Right lung (tissue), 2 donors: ENCODE measurements at regions not wholly inside any gene's neighbourhood (a gene's known extent, or its start where the extent isn't known, plus 50 kb on each side); places are given as distances from the start of the nearest gene placed in this dataset.
A peak's percentile ranks its signal among the peaks of the same experiment; 100 is the strongest.
"Not testable (repeated sequence)": the region's sequence is repeated elsewhere in the genome, so short reads cannot be mapped to it uniquely, and the experiment has no call there.

Source experiments
- DNase-seq, 2 donors: peaks; one replicate each; pipeline ENCODE4 v3.0.0-alpha.2; 2013

DNA sequence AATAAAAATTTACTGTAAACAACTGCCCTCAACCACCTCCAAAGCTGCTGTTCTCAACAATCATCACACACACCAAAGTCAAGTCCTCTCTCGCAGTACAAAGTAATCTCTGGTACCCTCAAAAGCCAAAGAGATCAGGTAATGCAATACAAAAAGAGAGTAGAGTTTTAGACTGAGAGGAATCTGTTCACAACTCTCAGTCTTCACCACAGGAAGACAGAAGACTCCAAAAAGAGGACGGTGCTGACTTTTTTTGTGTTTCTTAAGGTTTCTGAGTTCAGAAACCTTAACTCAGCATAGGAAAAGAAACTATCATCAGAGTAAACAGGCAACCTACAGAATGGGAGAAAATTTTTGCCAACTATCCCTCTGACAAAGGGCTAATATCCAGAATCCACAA lies 1072.3 kb upstream of the DIAPH2 start:
- DNase-seq, result no peak

DNA sequence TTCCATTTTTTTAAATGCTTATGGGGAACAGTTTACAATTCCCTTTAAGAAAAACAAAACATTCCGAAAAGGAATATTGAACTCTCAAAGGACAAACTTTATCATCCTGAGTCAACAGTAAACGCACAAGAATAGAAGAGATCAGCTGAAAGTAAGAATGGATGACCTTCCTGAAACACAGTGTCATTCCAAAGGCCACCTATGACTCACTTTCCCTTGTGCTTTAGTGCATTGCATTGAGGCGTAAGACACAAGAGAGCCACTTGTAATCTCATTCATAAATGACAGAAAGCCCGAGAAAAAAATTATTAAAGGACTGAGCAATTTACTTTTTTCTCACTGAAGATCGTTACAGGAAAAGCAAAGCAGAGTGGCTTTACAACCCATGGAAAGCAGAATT lies 1062.4 kb upstream of the DIAPH2 start:
- DNase-seq, result no peak

DNA sequence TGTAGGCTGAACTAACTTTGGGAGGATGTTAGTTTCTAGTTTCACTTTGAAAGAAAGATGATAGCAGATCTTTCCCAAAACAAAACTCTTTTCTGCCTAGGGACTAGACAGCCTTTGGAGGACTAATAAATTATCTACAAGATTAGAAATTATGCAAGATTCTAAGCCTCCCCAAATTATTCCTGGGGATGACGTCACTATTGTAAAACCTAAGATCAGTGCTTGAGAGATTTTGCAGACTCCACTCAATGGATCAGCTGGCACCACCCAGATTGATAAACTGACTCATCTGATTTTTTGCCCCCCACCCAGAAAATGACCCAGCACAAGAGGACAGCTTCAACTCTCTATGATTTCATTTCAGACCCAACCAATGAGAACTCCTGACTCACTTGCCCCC lies 1057.9 kb upstream of the DIAPH2 start:
- DNase-seq, result no peak

DNA sequence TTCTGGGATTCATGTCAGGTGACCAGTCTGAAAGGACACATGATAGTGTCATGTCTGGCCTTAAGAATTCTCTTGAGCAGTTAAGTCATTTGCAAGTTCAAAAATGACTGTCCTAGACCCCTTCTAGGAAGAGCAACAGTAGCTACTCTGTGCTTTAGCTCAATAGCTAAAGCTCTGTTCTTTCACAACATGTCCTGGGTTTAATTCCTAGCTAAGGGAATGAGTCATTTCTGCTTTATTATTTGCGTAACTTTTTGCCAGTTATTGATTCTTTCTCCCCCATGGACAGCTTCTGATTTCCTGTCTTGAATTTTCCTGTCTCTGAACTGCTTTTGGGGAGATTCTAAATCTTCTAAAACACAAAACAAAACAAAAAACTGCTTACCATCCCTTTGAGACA lies 1055.8 kb upstream of the DIAPH2 start:
- no peak for DNase-seq

DNA sequence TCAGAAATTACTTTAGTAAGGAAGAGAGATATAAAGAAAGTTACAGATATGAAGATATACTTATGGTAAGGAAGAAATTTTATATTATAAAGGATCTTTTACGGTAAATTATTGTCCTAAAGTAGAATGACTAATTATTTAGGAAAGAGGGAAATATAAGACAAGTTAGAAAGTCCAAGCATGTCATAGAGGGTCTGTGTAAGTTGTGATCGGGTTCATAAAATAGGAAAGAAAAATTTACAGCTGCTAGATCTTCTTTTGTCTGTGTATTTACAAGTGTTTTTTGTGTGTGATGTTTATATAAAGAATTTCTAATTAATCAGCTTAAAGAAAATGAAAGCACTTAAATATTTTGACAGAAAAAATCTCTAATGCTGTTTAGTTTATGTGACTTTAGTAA lies 1054.9 kb upstream of the DIAPH2 start:
- no peak for DNase-seq

DNA sequence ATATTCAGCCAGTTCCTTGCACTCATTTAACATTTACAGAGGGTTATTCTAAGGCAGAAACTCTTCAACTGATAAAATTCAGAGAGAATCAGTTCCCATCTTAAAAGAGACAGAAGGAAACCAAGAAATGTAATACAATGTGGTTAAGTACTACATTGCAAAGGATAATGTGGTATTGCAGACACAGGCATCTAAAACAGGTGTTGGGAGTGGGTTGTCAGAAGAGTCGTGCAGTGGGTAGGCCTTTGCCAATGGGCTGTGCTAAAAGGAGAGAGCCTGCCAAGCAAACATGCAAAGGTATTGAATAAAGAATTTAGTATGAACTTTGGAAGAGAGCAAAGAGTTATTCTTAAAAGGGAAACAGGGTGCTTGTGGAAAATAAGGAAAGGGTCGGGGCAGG lies 1044.4 kb upstream of the DIAPH2 start:
- DNase-seq, result no peak

DNA sequence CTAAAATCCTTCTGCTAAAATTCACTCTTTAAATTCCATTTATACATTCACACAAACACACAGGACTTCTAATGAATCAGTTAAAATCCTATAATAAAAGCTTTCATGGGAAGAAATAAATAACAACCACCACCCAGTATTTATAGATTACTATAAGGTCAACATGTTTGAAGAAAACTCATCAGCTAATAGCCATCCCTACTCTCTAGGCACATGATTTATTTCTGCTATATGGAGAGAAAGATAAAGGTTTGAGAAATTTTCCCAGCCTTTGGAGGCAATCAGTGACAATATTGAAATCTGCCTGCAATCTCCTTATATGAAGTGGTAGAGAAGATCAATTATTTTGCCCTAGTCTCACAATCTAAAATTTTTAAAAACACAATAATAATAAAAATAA lies 1038.9 kb upstream of the DIAPH2 start:
- DNase-seq, result no peak

DNA sequence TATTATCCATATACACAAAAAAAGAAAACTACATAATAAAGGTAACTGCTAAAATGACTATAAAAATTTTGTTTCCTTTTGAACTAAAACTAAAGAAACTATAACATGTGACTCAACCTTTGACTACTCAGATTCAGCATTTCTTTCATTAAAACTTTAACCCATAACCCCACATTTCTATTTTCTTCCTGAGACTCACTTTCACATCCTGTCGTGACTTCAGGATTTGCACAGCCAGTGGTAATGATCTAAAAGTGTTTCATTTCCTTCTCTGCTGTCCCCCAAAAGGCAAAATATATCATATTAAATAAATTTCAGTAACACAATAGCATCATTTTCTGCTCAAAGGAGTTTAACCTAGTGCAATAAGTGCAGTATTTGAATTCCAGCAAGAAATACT lies 1022.4 kb upstream of the DIAPH2 start:
- no peak for DNase-seq

DNA sequence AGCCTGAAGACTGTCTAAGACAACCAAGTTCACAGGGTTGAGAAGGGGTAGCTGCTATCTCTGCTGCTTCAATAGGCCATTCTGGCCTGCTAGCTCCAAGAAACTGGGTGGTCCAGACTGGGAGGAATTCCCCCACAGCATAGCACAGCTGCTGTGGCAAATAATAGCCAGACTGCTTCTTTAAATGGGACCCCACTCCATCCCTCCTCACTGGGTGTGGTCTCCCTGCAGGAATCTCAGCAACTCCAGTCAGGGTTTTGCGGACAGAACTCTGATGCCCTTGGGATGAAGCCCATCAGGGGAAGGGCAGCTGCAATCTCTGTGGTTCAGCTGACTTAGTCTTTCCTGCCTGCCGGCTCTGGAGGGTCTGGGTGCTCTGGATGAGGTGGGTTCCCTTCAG lies 1018.6 kb upstream of the DIAPH2 start:
- DNase-seq, result no peak

DNA sequence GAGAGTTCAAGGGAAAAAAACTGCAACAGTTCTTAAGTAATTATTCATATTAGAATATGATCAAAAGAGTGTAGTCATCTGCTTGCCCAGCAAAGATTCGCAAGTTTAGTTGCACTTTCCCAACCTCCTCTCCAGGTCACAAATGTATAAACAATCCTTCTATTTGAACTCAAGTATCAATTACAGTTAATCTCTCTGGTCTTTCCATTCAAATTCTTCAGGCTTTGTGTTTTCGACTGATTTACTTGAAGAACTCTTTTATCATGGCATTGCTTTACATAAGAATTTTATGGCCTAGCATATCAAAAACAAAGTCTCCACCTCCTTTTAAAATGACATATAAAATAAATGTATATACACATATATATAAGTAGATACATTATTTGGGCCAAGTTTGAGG lies 1009.6 kb upstream of the DIAPH2 start:
- no peak for DNase-seq

DNA sequence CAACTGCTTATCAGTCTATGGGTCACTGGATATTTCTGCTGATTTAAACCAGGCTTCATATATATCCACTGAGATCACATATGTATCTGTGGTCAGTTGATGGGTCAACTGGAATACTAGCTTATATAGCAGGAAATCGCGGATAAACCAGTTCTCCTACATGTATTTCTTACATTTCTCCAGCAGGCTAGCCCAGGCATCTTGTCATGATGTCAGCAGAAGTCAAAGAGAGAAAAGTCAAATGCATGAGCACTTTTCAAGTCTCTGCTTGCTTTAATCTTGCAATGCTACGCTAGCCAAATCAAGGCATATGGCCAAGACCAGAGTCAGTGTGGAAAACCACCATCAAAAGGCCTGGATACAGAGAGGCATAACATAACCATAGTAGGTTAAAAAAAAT lies 1008.8 kb upstream of the DIAPH2 start:
- DNase-seq, result no peak

DNA sequence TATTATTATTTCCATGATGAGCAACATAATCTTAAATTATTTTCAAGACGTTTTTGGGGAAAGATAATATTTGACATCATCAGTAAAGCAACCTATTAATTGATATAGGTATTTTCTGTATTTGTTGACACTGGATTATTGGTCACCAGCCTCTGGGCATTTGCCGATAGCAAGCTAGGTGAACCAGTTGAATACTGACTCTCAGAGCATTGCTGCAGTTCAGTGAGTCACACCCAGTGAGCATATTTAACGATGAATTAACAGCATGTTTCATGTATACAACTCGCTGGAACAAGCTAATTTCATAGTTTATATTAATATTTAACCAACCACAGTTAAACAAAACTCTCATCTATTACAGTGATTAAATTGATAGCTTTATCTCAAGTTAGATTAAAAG lies 1006.0 kb upstream of the DIAPH2 start:
- DNase-seq, result no peak

DNA sequence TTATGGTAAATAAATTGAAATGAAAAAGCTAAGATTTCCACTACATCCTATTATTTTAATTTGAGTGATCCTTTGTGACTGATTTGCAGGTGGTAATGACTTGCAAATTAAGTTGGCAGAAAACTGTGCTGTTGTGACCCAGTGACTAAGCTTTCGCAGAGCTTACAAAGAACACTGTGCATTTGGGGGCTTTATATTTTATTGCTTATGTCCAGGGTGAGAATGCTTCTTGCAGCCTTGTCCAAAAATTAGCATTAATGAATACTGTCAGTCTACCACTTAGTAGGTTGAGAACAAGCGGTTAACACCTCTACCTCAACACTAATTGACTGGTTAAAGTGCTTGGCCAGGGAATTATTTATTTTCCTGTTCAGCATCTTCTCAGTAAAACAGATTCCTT lies 991.3 kb upstream of the DIAPH2 start:
- DNase-seq, result no peak

DNA sequence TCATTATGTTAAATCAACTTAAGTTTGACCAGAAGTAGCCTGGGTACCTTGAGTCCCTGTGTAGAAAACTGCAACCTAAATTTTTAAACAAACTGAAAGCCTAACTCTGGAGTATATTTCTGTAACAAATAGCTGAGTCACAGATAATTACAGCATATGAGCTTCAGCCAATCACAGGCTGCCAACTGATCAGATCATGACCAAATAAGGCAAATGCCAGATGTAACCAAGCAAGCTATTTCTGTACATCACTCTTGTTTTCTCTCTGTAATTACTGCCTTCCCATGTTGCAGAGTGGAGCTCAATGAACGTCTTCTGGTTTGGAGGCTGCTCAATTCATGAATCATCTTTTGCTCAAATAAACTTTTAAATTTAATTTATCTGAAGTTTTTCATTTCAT lies 980.9 kb upstream of the DIAPH2 start:
- no peak for DNase-seq

DNA sequence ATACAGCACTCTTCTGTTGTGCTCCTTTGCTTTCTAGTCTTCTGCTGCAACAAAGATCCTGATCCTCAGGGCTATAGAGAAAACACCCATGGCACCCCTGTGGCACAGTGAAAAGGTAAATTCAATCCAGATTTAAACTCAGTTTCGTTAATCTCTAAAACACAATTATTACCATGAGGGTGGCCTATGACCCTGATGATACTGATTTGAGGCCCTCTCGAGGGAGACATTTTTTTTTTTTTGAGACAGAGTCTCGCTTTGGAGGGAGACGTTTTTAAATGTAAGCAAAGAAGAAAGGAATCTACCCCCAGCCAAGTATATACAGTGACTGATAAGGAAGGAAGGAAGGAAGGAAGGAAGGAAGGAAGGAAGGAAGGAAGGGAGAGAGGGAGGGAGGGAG lies 967.8 kb upstream of the DIAPH2 start:
- no peak for DNase-seq

DNA sequence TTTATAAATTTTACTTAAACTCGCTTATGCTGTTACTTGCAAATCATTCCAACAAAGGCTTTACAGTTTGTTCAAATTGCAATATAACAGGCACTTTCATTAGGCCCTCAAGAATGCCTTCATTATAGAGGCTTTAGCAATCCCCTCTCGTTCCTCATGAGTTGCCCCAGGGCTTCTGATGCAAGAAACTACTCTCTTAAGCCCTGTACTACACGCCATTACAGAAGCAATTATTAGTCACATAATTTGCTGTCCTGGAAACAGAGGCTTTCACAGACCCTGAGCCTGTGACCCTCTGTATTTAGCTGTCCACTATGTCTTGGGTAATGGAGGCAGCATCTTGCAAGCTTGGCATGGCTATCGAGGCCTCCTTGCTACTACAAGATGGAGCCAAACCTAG lies 965.9 kb upstream of the DIAPH2 start:
- DNase-seq, result no peak

DNA sequence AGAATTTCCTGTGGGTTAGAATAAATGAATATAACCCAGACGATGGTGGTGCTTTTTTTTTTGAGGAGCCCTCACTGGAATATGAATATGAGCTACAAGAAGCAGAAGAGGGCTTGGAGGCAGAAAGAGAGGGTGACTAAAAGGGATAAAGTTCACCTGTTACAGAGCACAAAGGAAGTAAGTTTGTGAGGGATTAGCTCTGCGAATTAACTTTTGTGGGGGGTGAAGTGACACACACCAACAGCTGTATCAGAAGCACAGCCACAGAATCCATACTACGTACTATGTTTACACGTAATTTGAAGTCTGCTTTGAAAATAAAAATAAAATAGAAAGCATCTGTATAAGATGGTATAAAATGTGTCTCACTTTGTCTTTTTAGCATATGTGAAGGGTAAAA lies 963.6 kb upstream of the DIAPH2 start:
- DNase-seq, result no peak

DNA sequence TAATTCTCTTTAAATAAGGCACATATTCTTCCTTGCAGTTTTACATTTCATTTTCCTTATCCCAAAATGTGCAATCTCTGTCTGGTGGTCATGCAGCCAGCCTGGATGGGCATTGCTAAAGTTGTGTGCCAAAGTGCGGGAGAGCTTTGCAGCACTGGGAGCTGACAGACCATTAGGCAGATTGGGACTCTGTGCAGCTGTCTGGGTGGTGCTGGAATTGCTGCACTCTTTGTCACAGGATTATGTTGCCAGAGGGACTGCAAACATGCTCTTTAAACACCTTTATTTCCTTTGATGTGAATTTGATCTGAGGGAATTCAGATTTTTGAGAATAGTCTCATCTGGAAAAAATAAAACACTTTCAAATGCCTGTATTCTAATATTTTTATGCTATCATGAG lies 956.2 kb upstream of the DIAPH2 start:
- no peak for DNase-seq

DNA sequence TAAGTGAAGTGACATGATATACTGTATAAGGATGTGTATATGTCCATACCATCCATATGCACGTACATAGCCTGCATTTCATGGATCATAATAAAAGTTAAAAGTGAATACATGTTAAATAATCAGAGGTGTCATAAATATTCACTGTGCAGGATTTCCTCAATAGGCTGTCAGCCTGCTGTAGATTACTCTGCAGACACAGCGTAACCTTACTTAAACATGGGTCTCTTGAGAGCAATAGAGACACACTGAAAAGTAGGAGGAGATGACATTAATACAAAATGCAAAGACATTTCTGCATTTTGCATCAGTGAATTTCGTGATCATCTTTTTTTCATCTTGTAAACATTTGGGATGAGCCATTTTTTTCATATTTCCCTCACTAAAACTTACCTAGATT lies 955.2 kb upstream of the DIAPH2 start:
- DNase-seq, result no peak

DNA sequence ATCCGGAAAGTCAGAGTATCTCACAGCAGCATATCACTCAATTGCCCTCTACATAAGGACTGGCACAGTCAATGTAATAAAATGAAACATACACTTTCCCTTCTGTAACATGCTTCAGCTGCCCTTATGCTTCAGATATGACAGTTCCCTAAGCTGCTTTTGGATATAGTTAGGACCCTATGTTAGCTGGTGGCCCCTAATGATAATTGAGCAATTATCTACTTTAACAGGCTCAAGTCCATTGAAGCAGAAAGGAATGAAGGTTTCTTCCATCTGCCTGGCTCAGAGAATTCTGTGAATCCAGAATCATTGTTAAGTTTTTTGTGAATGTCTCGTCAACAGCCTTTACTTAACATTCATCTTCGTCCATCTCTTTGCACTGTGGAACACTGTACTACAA lies 951.2 kb upstream of the DIAPH2 start:
- DNase-seq, result no peak

DNA sequence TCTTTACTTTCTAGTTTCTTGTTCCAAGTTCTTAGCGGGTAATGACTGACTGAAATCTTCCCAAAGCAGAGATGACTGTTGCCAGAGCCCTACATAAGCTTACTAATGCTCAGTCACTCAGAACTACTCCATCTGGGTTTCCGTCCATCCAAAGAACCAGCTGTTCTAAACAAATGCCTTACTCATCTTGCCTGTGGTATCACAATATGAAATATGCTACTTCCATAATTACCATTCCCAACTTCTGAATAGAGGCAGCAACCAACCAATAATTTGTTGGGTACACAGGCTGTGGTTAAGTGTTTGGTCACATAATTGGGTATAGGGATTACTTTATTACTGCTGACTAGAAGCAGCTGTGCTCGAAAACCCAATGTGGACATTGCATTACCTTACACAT lies 930.2 kb upstream of the DIAPH2 start:
- no peak for DNase-seq

DNA sequence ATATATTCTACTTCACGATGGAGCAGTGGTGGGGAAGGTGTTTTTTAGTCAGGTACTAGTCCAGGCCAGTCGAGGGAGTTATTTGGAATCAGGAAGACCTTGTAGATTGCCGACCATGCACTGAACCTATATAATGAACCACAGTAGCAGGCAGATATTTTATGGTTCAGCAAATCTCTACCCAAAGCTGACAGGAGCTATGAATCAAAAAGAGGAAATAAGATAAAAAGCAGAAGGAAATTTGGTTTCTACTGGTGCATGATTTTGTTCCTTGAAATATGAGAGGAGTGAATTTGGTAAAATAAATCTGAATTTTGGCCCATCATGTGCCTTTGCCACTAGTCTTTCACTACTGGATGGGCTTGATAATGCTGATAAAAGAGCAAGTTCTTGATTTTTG lies 924.3 kb upstream of the DIAPH2 start:
- no peak for DNase-seq

DNA sequence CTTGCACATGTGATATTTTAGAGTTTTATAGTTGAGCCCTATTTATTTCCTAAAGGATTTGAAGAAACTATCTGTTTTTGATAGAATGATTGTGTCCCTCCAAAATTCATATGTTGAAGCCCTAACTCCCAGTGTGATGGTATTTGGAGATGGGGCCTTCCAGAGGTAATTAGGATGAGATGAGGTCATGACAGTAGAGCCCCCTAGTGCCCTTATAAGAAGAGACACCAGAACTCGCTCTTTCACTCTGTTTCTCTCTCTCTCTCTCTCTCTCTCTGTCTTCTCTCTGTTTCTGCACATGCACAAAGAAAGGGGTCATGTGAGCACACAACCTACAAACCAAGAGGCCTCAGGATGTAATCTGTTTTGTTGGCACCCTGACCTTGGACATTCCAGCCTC lies 921.9 kb upstream of the DIAPH2 start:
- DNase-seq, result no peak

DNA sequence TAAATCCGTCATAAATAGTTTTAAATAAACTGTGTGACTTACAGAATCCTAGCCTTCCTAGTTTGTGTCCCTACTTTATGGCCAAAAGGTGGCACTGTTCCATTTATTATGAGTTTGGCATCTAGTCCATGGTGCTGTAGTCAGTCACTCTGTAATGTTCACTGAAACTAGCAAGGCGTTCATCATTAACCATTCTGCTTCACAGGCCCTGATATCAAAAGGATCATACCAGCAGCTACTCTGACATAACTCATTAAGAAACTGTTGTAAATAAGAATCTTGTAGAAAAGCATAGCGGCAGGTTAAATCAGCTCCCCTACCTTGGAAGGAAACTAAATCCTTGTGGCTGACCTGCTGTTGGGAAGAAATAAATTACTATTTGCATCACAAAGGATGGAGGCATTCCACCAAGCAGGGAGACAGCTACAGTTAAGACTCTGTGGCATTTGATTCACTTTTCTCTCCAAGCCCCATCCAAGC lies 919.6 kb upstream of the DIAPH2 start:
- DNase-seq, result peak; percentile 47 to 62

DNA sequence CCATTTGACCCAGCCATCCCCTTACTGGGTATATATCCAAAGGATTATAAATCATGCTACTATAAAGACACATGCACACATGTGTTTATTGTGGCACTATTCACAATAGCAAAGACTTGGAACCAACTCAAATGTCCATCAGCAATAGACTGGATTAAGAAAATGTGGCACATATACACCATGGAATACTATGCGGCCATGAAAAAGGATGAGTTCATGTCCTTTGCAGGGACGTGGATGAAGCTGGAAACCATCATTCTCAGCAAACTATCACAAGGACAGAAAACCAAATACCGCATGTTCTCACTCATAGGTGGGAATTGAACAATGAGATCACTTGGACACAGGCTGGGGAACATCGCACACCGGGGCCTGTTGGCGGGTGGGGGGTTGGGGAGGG lies 913.4 kb upstream of the DIAPH2 start:
- DNase-seq, result not testable (repeated sequence)
